ENCODE measurements at regions not wholly inside any gene's neighbourhood (a gene's known extent, or its start where the extent isn't known, plus 50 kb on each side); places are given as distances from the start of the nearest gene placed in this dataset.

- DNase-seq (ENCODE audit: low read depth, low spot score), result no peak
- H3K9me3 ChIP-seq (ENCODE audit: control insufficient read depth, insufficient read depth, low read depth, low read length), result no peaks in the 10 kb centered on the region
- no peaks in the 10 kb centered on the region for H3K27me3 ChIP-seq (ENCODE audit: control insufficient read depth, insufficient read depth, low read length)
- in situ Hi-C loops (cut with HindIII; ENCODE audit: low pct_unique_long_range_greater_than_20kb, low sequenced_read_pairs) (no loop called here), intact Hi-C loops (cut with micrococcal nuclease; ENCODE audit: unreplicated experiment) (no loop called here)
- H3K27ac ChIP-seq (ENCODE audit: low read length), result no peak overlapping the region
- no peak overlapping the region for H3K4me3 ChIP-seq (ENCODE audit: low read depth in 2 of 2, low read length in 2 of 2)
- ChIA-PET CTCF (no interaction called here), POLR2A (no interaction called here)
- ATAC-seq, result no peak
- H3K36me3 ChIP-seq (ENCODE audit: control insufficient read depth, insufficient read depth, low read length), result no peaks in the 10 kb centered on the region
- BruUV-seq (replicated peaks), result no TSS peak
- no peak for TF ChIP-seq POLR2AphosphoS5 (IDR thresholded peaks at IDR 0.05; ENCODE audit: low read depth, low read length)
- TF ChIP-seq TCF7L2 (IDR thresholded peaks at IDR 0.05; ENCODE audit: low read depth, low read length), result no peak
- no peak for TF ChIP-seq CTCF (IDR thresholded peaks at IDR 0.05)
- TF ChIP-seq REST (IDR thresholded peaks at IDR 0.05; ENCODE audit: insufficient read depth in 1 of 2, low read depth in 2 of 2, low read length in 1 of 2), result no peak
- no peak for TF ChIP-seq SIN3A (IDR thresholded peaks at IDR 0.05; ENCODE audit: borderline replicate concordance, insufficient read depth, low read depth, low read length)
- H3K4me1 ChIP-seq (ENCODE audit: control insufficient read depth, insufficient read depth, low read length), result no peaks in the 10 kb centered on the region
Measured at GRCh38 chr16:73298562-73298961, 250.6 kb upstream of the ZFHX3 start.

- TF ChIP-seq CTCF (IDR thresholded peaks at IDR 0.05) (no peak), TCF7L2 (IDR thresholded peaks at IDR 0.05; ENCODE audit: low read depth, low read length) (no peak), POLR2AphosphoS5 (IDR thresholded peaks at IDR 0.05; ENCODE audit: low read depth, low read length) (no peak), REST (IDR thresholded peaks at IDR 0.05; ENCODE audit: insufficient read depth in 1 of 2, low read depth in 2 of 2, low read length in 1 of 2) (no peak), SIN3A (IDR thresholded peaks at IDR 0.05; ENCODE audit: borderline replicate concordance, insufficient read depth, low read depth, low read length) (no peak)
- intact Hi-C loops (cut with micrococcal nuclease; ENCODE audit: unreplicated experiment) (no loop called here), in situ Hi-C loops (cut with HindIII; ENCODE audit: low pct_unique_long_range_greater_than_20kb, low sequenced_read_pairs) (no loop called here)
- Histone ChIP-seq H3K4me3 (ENCODE audit: low read depth in 2 of 2, low read length in 2 of 2) (no peak overlapping the region), H3K4me1 (ENCODE audit: control insufficient read depth, insufficient read depth, low read length) (no peaks in the 10 kb centered on the region), H3K27ac (ENCODE audit: low read length) (no peak overlapping the region), H3K27me3 (ENCODE audit: control insufficient read depth, insufficient read depth, low read length) (no peaks in the 10 kb centered on the region), H3K36me3 (ENCODE audit: control insufficient read depth, insufficient read depth, low read length) (no peaks in the 10 kb centered on the region; the same call in 1 of the 2 replicates), H3K9me3 (ENCODE audit: control insufficient read depth, insufficient read depth, low read depth, low read length) (no peaks in the 10 kb centered on the region)
- no TSS peak for BruUV-seq (replicated peaks)
- DNase-seq (ENCODE audit: low read depth, low spot score) (no peak), ATAC-seq (no peak)
- ChIA-PET CTCF (interaction anchor here (0.5 kb wide), 1 partner anchor 329 kb away, joined by 4 read pairs; no protein-coding TSS in a partner anchor), POLR2A (no interaction called here)
Measured at GRCh38 chr16:73290258-73290657, 242.3 kb upstream of the ZFHX3 start.

Data from Panc1 (cell line).